ENCODE measurements at regions not wholly inside any gene's neighbourhood (a gene's known extent, or its start where the extent isn't known, plus 50 kb on each side); places are given as distances from the start of the nearest gene placed in this dataset.
A peak's percentile ranks its signal among the peaks of the same experiment; 100 is the strongest.

- TF ChIP-seq ZNF274 (IDR thresholded peaks at IDR 0.05; ENCODE audit: borderline replicate concordance, low read depth, low read length) = no peak
- no peak for TF ChIP-seq USF1 (CRISPR knock-in tag; IDR thresholded peaks at IDR 0.05)
- no peak for TF ChIP-seq XRCC4 (IDR thresholded peaks at IDR 0.05; ENCODE audit: extremely low read depth, insufficient read depth, insufficient read length)
- no peak for TF ChIP-seq RFX1 (IDR thresholded peaks at IDR 0.05)
- TF ChIP-seq ZFPM2 (CRISPR knock-in tag; IDR thresholded peaks at IDR 0.05) = no peak
- no peak for TF ChIP-seq CBFB (CRISPR knock-in tag; IDR thresholded peaks at IDR 0.05)
- TF ChIP-seq CBX5 (IDR thresholded peaks at IDR 0.05; ENCODE audit: borderline replicate concordance, low read depth) = no peak
- peak; percentile 65 for TF ChIP-seq BRD9 (IDR thresholded peaks at IDR 0.05; ENCODE audit: low read depth, partially characterized antibody)
- TF ChIP-seq HIVEP1 (CRISPR knock-in tag; IDR thresholded peaks at IDR 0.05) = no peak
- TF ChIP-seq MYNN (IDR thresholded peaks at IDR 0.05) = 0 out of 2 replicates have a peak, but pooled peaks have one; percentile 36
- TF ChIP-seq MYNN (CRISPR knock-in tag; IDR thresholded peaks at IDR 0.05) = no peak
- no peak for TF ChIP-seq NCOA6 (IDR thresholded peaks at IDR 0.05)
- peak in 1 of 2 experiments; percentile 89; a peak in 2 of 4 replicates for TF ChIP-seq TBL1XR1 (IDR thresholded peaks at IDR 0.05; ENCODE audit: low read length in 2 of 2)
- TF ChIP-seq OTX1 (CRISPR knock-in tag; IDR thresholded peaks at IDR 0.05) = no peak
- peak; percentile 86 for TF ChIP-seq ESRRA (IDR thresholded peaks at IDR 0.05; ENCODE audit: borderline replicate concordance, low read depth)
- TF ChIP-seq PRPF4 (IDR thresholded peaks at IDR 0.05; ENCODE audit: insufficient read depth, low read depth, low read length, poor library complexity, severe bottlenecking) = no peak
- TF ChIP-seq ERF (CRISPR knock-in tag; IDR thresholded peaks at IDR 0.05) = no peak
- peak; percentile 20; the same call in 1 of the 2 replicates for TF ChIP-seq ZNF75A (CRISPR knock-in tag; IDR thresholded peaks at IDR 0.05)
- TF ChIP-seq ILF3 (IDR thresholded peaks at IDR 0.05; ENCODE audit: borderline replicate concordance) = no peak
- TF ChIP-seq DIDO1 (tag; IDR thresholded peaks at IDR 0.05; ENCODE audit: low read depth) = no peak
- 0 out of 2 replicates have a peak, but pooled peaks have one; percentile 38 for TF ChIP-seq ZNF583 (CRISPR knock-in tag; IDR thresholded peaks at IDR 0.05)
- TF ChIP-seq E2F1 (CRISPR knock-in tag; IDR thresholded peaks at IDR 0.05) = no peak
- TF ChIP-seq MEF2D (tag; conservative IDR thresholded peaks at IDR 0.05; ENCODE audit: low read depth) = peak; percentile 39; the same call in 1 of the 2 replicates
- TF ChIP-seq, protein P1, sequence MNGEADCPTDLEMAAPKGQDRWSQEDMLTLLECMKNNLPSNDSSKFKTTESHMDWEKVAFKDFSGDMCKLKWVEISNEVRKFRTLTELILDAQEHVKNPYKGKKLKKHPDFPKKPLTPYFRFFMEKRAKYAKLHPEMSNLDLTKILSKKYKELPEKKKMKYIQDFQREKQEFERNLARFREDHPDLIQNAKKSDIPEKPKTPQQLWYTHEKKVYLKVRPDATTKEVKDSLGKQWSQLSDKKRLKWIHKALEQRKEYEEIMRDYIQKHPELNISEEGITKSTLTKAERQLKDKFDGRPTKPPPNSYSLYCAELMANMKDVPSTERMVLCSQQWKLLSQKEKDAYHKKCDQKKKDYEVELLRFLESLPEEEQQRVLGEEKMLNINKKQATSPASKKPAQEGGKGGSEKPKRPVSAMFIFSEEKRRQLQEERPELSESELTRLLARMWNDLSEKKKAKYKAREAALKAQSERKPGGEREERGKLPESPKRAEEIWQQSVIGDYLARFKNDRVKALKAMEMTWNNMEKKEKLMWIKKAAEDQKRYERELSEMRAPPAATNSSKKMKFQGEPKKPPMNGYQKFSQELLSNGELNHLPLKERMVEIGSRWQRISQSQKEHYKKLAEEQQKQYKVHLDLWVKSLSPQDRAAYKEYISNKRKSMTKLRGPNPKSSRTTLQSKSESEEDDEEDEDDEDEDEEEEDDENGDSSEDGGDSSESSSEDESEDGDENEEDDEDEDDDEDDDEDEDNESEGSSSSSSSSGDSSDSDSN (IDR thresholded peaks at IDR 0.05; ENCODE audit: borderline replicate concordance in 1 of 2, low read depth in 2 of 2, low read length in 2 of 2) = no peak
- TF ChIP-seq ZNF395 (CRISPR knock-in tag; IDR thresholded peaks at IDR 0.05) = peak; percentile 49; the same call in 1 of the 2 replicates
- TF ChIP-seq HDAC3 (IDR thresholded peaks at IDR 0.05; ENCODE audit: borderline replicate concordance, partially characterized antibody) = peak; percentile 78
- no peak for TF ChIP-seq SMARCB1 (IDR thresholded peaks at IDR 0.05; ENCODE audit: insufficient read length, low read depth)
Measured at GRCh38 chr3:187522293-187522692, 147.9 kb downstream of the SST start (continued).

Measured in K562 (cell line).